Keratinocyte (primary cell): ENCODE measurements at regions not wholly inside any gene's neighbourhood (a gene's known extent, or its start where the extent isn't known, plus 50 kb on each side); places are given as distances from the start of the nearest gene placed in this dataset.

ENCODE experiments used
- DNase-seq: peaks from one replicate; pipeline ENCODE4 v3.0.0-alpha.2; 2011; ENCODE audit warnings: low read depth, missing footprints, low spot score
- FAIRE-seq: peaks from 2 replicates; lab custom pipeline; 2011; peaks lifted over from hg19 to GRCh38; lab: Jason Lieb, UNC
- H2AFZ ChIP-seq: 2 replicates; pipeline ENCODE4 v1.6.0; 2012; ENCODE audit warnings: low read length, control low read depth, inconsistent platforms; ENCODE audit not compliant: control insufficient read depth
- H3K27ac ChIP-seq: 2 replicates; pipeline ENCODE4 v1.5.1; 2011; ENCODE audit warnings: low read length; ENCODE audit not compliant: control insufficient read depth, insufficient read depth
- H3K27me3 ChIP-seq: 3 replicates; pipeline ENCODE4 v1.6.0; 2011; ENCODE audit warnings: low read length; ENCODE audit not compliant: control insufficient read depth, insufficient read depth; ENCODE audit errors: extremely low read depth
- H3K36me3 ChIP-seq, 2 experiments: 2 replicates in 1 of 2; 3 replicates in 1 of 2; pipeline ENCODE4 v1.5.1; 2011; ENCODE audit warnings: low read length in 2 of 2, mild to moderate bottlenecking in 1 of 2; ENCODE audit not compliant: control insufficient read depth in 2 of 2, insufficient read depth in 2 of 2; ENCODE audit errors: extremely low read depth in 1 of 2
- H3K4me1 ChIP-seq: 3 replicates; pipeline ENCODE4 v1.5.1; 2011; ENCODE audit warnings: low read length; ENCODE audit not compliant: control insufficient read depth, insufficient read depth; ENCODE audit errors: extremely low read depth
- H3K4me2 ChIP-seq: 3 replicates; pipeline ENCODE4 v1.6.0; 2011; ENCODE audit warnings: low read depth, low read length; ENCODE audit not compliant: control insufficient read depth, insufficient read depth; ENCODE audit errors: extremely low read depth
- H3K4me3 ChIP-seq, 3 experiments: fragments of 200-600 bp in 1 of 3; sonication (generic) in 1 of 3; 2 replicates in 2 of 3; 3 replicates in 1 of 3; pipeline ENCODE4 v1.5.1; 2011 to 2016; ENCODE audit warnings: low read length in 3 of 3, mild to moderate bottlenecking in 3 of 3, control low read depth in 2 of 3, inconsistent platforms in 1 of 3, low read depth in 1 of 3, mixed read lengths in 1 of 3, mixed run types in 1 of 3, moderate library complexity in 1 of 3; ENCODE audit not compliant: control insufficient read depth in 2 of 3, insufficient read depth in 2 of 3; ENCODE audit errors: extremely low read depth in 1 of 3
- H3K79me2 ChIP-seq: 2 replicates; pipeline ENCODE4 v1.6.0; 2012; ENCODE audit warnings: low read length; ENCODE audit not compliant: control insufficient read depth, insufficient read depth
- H3K9ac ChIP-seq: 3 replicates; pipeline ENCODE4 v1.6.0; 2011; ENCODE audit warnings: low read length; ENCODE audit not compliant: control insufficient read depth, insufficient read depth; ENCODE audit errors: extremely low read depth
- H3K9me1 ChIP-seq: 3 replicates; pipeline ENCODE4 v1.6.0; 2011; ENCODE audit warnings: low read length; ENCODE audit not compliant: control insufficient read depth, insufficient read depth; ENCODE audit errors: extremely low read depth
- H3K9me3 ChIP-seq: 2 replicates; pipeline ENCODE4 v1.5.1; 2012; ENCODE audit warnings: low read depth, low read length; ENCODE audit not compliant: control insufficient read depth
- H4K20me1 ChIP-seq: 3 replicates; pipeline ENCODE4 v1.6.0; 2011; ENCODE audit warnings: low read length; ENCODE audit not compliant: control insufficient read depth, insufficient read depth; ENCODE audit errors: extremely low read depth
- EZH2 ChIP-seq: IDR thresholded peaks from one replicate; pipeline ENCODE4 v1.6.1; 2012; ENCODE audit warnings: inconsistent platforms, mild to moderate bottlenecking, low read length, moderate library complexity
- dilution Hi-C: fragments of 300-500 bp; cut with MboI; formaldehyde crosslinking; loops from one replicate; pipeline ENCODE4 v1.7.0; 2020; ENCODE audit warnings: low sequenced_read_pairs; ENCODE audit not compliant: extremely low pct_ligation_motif_present
- TF ChIP-seq, protein P1 (sequence below), 3 experiments: IDR thresholded peaks in 1 of 3; conservative IDR thresholded peaks in 1 of 3; optimal IDR thresholded peaks in 1 of 3; 2 replicates in 2 of 3; 3 replicates in 1 of 3; pipeline versions ENCODE3 to v1.5.1; 2011; ENCODE audit warnings: low read length in 3 of 3, mild to moderate bottlenecking in 3 of 3, moderate library complexity in 2 of 3, control low read depth in 1 of 3, inconsistent platforms in 1 of 3; ENCODE audit not compliant: insufficient read depth in 2 of 3; ENCODE audit errors: extremely low read depth in 1 of 3

DNA sequence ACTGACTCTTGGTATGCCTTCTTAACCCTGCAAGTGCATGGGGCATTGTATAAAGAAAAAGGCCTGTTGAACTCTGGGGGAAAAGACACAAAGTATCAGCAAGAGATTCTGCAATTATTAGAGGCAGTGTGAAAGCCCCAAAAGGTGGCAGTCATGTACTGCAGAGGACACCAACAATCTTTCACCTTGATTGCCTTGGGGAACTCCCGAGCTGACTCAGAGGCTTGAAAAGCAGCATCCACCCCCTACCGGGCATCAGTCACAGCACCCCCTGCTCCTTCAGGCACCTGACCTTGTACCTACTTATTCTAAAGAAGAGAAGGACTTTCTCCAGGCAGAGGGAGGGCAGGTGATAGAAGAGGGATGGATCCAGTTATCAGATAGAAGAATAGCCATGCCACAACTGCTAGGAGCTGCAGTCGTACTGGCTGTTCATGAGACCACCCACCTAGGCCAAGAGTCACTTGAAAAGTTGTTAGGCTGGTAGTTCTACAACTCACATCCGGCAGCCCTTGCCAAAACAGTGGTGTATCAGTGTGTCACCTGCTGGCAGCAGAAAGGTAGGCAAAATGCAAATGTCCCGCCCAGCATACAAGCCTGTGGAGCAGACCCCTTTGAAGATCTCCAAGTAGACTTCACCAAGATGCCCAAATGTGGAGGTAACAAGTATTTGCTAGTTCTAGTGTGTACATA, 241.6 kb upstream of the CNTN6 start:
- DNase-seq: no peak
- no peaks in the 10 kb centered on the region for H3K9me3 ChIP-seq
- H2AFZ ChIP-seq: no peak overlapping the region
- FAIRE-seq: no peak
- no peaks in the 10 kb centered on the region for H4K20me1 ChIP-seq
- H3K4me3 ChIP-seq: no peak overlapping the region
- H3K27ac ChIP-seq: no peak overlapping the region
- no peaks in the 10 kb centered on the region for H3K9me1 ChIP-seq
- no peaks in the 10 kb centered on the region for H3K79me2 ChIP-seq
- H3K4me1 ChIP-seq: no peaks in the 10 kb centered on the region
- no peak overlapping the region for H3K9ac ChIP-seq
- no peak overlapping the region for H3K4me2 ChIP-seq
- dilution Hi-C loops: no loop called here
- H3K27me3 ChIP-seq: no peaks in the 10 kb centered on the region
- TF ChIP-seq, protein P1, sequence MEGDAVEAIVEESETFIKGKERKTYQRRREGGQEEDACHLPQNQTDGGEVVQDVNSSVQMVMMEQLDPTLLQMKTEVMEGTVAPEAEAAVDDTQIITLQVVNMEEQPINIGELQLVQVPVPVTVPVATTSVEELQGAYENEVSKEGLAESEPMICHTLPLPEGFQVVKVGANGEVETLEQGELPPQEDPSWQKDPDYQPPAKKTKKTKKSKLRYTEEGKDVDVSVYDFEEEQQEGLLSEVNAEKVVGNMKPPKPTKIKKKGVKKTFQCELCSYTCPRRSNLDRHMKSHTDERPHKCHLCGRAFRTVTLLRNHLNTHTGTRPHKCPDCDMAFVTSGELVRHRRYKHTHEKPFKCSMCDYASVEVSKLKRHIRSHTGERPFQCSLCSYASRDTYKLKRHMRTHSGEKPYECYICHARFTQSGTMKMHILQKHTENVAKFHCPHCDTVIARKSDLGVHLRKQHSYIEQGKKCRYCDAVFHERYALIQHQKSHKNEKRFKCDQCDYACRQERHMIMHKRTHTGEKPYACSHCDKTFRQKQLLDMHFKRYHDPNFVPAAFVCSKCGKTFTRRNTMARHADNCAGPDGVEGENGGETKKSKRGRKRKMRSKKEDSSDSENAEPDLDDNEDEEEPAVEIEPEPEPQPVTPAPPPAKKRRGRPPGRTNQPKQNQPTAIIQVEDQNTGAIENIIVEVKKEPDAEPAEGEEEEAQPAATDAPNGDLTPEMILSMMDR (optimal IDR thresholded peaks at IDR 0.05 in 1 of 3, IDR thresholded peaks at IDR 0.05 in 1 of 3, conservative IDR thresholded peaks at IDR 0.05 in 1 of 3; ENCODE audit: extremely low read depth in 1 of 3, insufficient read depth in 2 of 3, low read length in 3 of 3): peak in 2 of 3 experiments; percentile 16
- TF ChIP-seq EZH2: no peak
- no peaks in the 10 kb centered on the region for H3K36me3 ChIP-seq

DNA sequence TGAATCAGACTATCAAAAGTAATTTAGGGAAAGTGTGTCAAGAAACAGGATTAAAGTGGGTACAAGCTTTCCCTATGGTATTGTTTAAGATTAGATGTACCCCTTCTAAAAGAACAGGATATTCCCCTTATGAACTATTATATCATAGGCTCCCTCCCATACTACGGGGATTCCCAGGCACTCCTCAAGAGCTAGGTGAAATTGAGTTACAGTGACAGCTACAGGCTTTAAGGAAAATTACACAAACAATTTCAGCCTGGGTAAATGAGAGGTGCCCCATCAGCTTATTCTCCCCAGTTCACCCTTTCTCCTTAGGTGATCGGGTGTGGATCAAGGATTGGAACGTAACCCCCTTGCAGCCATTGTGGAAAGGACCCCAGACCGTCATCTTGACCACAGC, 240.8 kb upstream of the CNTN6 start:
- Histone ChIP-seq H3K4me3 (no peak overlapping the region), H3K27me3 (no peaks in the 10 kb centered on the region), H3K4me2 (no peak overlapping the region), H3K4me1 (no peaks in the 10 kb centered on the region), H3K9ac (no peak overlapping the region), H3K27ac (no peak overlapping the region), H4K20me1 (no peaks in the 10 kb centered on the region), H3K79me2 (no peaks in the 10 kb centered on the region), H3K9me1 (no peaks in the 10 kb centered on the region), H3K9me3 (no peaks in the 10 kb centered on the region), H2AFZ (no peak overlapping the region), H3K36me3 (no peaks in the 10 kb centered on the region)
- TF ChIP-seq, protein P1 (optimal IDR thresholded peaks at IDR 0.05 in 1 of 3, IDR thresholded peaks at IDR 0.05 in 1 of 3, conservative IDR thresholded peaks at IDR 0.05 in 1 of 3; ENCODE audit: extremely low read depth in 1 of 3, insufficient read depth in 2 of 3, low read length in 3 of 3): no peak
- dilution Hi-C loops: no loop called here
- DNase-seq (no peak), FAIRE-seq (no peak)
